Osteocyte (in vitro differentiated cells): ENCODE measurements at regions not wholly inside any gene's neighbourhood (a gene's known extent, or its start where the extent isn't known, plus 50 kb on each side); places are given as distances from the start of the nearest gene placed in this dataset.
"Not testable (repeated sequence)": the region's sequence is repeated elsewhere in the genome, so short reads cannot be mapped to it uniquely, and the experiment has no call there.

Experiments used
- DNase-seq: peaks from one replicate; pipeline ENCODE4 v3.0.0; 2021; ENCODE audit warnings: mixed read lengths; ENCODE audit not compliant: unreplicated experiment; ENCODE audit errors: extremely low spot score
- H3K27ac Mint-ChIP-seq: one replicate; pipeline ENCODE4 v1.8.0; 2021; ENCODE audit warnings: mild to moderate bottlenecking, mixed read lengths; ENCODE audit not compliant: unreplicated experiment
- H3K27me3 Mint-ChIP-seq: one replicate; pipeline ENCODE4 v1.8.0; 2021; ENCODE audit warnings: mixed read lengths; ENCODE audit not compliant: unreplicated experiment
- H3K36me3 Mint-ChIP-seq: one replicate; pipeline ENCODE4 v1.8.0; 2021; ENCODE audit warnings: mixed read lengths; ENCODE audit not compliant: unreplicated experiment
- H3K4me1 Mint-ChIP-seq: one replicate; pipeline ENCODE4 v1.8.0; 2021; ENCODE audit warnings: mixed read lengths; ENCODE audit not compliant: unreplicated experiment
- H3K4me3 Mint-ChIP-seq: one replicate; pipeline ENCODE4 v1.8.0; 2021; ENCODE audit warnings: mild to moderate bottlenecking, moderate library complexity, mixed read lengths; ENCODE audit not compliant: unreplicated experiment
- H3K9me3 Mint-ChIP-seq: one replicate; pipeline ENCODE4 v1.8.0; 2021; ENCODE audit warnings: mixed read lengths; ENCODE audit not compliant: unreplicated experiment
- TF ChIP-seq, protein P1 (sequence below): fragments of 200-600 bp; sonication (generic); IDR thresholded peaks from 2 replicates; pipeline ENCODE4 v1.5.0; 2021; ENCODE audit warnings: antibody characterized with exemption, mild to moderate bottlenecking, moderate library complexity

DNA sequence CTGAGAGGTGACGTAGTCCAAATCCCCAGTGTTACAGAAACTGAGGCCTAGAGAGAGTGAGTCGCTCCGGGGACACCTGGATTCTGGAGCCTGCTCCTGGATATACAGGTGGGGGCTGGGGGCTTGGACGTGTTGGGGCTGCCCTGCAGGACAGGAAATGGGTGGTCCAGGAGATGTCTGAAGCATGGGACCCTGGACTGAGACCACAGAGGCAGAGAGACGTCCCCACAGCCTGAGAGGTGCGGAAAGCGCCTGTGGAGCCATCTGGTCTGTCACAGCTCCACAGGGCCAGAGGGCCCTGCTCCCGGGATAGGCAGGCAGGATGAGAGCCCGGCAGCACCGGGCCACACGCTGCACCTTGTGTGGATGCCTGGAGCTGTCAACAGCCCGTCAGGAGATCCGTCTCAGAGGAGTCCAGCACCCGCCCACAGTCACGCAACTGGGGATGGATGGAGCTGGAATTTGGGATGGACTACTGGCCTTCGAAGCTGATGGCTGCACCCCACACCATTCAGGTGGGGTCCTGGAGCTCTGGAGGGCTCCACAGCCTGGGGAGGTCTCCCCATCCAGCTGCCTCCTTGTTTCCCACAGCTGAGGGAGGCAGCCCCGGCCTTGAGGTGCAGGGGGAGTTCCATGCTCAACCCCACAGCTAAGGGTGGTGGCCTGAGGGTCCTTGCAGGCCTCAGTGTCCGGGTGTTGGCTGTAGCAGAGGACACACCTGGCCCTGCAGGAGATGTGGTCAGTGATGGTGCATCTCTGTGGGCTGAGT lies 303.0 kb downstream of the NDUFA10 start:
- no peak for DNase-seq
- no peaks in the 10 kb centered on the region for H3K36me3 Mint-ChIP-seq
- no peak overlapping the region for H3K4me3 Mint-ChIP-seq

DNA sequence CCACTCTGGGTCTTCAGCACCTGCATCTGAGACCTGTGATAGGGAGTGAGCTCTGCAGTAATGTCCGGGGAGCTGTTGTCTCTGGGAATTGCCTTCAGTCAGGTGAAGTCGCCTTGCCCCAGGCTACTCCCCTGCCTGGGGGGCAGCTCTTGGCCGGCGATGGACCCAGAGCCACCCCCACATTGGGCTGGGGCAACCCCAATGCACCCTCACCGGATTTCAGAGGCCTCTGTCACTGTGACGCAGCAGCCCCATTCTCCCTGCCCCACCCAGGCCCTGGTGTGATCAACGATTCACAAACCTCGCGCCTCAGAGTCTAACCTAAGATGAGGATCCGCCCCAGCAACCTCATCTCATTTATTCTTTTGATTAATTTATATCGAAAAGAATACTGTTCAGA lies 303.6 kb downstream of the NDUFA10 start:
- Mint-ChIP-seq H3K27me3 (no peaks in the 10 kb centered on the region), H3K9me3 (no peaks in the 10 kb centered on the region), H3K36me3 (no peaks in the 10 kb centered on the region), H3K27ac (no peak overlapping the region), H3K4me1 (no peaks in the 10 kb centered on the region), H3K4me3 (no peak overlapping the region)
- TF ChIP-seq, protein P1, sequence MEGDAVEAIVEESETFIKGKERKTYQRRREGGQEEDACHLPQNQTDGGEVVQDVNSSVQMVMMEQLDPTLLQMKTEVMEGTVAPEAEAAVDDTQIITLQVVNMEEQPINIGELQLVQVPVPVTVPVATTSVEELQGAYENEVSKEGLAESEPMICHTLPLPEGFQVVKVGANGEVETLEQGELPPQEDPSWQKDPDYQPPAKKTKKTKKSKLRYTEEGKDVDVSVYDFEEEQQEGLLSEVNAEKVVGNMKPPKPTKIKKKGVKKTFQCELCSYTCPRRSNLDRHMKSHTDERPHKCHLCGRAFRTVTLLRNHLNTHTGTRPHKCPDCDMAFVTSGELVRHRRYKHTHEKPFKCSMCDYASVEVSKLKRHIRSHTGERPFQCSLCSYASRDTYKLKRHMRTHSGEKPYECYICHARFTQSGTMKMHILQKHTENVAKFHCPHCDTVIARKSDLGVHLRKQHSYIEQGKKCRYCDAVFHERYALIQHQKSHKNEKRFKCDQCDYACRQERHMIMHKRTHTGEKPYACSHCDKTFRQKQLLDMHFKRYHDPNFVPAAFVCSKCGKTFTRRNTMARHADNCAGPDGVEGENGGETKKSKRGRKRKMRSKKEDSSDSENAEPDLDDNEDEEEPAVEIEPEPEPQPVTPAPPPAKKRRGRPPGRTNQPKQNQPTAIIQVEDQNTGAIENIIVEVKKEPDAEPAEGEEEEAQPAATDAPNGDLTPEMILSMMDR, result no peak
- peak; percentile 69 for DNase-seq

More for the DNA sequence above, 303.0 kb downstream of the NDUFA10 start:
- TF ChIP-seq, protein P1, result no peak
- Mint-ChIP-seq H3K4me1 (no peaks in the 10 kb centered on the region), H3K27me3 (no peaks in the 10 kb centered on the region), H3K27ac (no peak overlapping the region), H3K9me3 (no peaks in the 10 kb centered on the region)

DNA sequence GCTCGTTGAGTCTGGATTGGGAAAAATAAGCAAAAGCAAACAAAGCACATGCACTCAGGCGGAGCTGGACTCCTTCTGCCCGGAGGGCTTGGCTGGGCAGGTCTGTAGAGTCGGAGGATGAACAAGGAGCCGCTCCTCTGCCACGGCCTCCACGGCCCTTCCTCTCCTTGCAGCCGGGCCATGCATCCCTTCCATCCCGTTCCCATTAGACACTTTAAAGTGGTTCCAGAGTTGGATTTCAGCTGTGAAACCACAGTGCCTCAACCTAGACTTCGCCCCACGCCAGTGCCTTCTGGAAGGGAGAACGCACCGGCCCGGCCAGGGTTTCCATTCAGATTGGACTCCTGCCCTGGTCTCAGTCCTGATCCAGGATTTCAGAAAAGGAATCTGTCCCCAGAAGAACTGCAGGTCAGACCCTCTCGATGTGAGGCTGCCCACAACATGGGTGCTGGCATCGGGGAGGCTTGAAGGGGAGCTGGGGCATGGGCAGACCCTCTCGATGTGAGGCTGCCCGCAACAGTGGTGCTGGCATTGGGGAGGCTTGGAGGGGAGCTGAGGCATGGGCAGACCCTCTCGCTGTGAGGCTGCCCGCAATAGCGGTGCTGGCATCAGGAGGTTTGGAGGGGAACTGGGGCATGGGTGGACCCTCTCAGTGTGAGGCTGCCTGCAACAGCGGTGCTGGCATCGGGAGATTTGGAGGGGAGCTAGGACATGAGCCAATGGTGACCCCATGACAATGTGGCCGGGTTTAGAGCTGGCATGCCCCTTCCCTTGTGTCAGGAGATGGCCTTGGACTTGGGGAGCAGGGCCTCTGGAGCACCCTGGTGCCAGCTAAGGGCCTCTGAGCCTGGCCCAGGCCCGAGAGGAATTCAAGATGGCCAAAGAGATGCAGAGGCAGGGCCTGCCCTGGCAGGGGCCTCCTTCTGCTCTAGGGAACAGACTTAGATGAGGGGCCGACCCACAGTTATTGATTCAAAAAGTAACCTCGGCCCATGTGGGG lies 304.5 kb downstream of the NDUFA10 start:
- TF ChIP-seq, protein P1, result no peak
- DNase-seq, result peak; percentile 79
- Mint-ChIP-seq H3K27me3 (no peaks in the 10 kb centered on the region), H3K27ac (no peak overlapping the region), H3K36me3 (no peaks in the 10 kb centered on the region), H3K4me1 (no peaks in the 10 kb centered on the region), H3K4me3 (no peak overlapping the region), H3K9me3 (no peaks in the 10 kb centered on the region)

DNA sequence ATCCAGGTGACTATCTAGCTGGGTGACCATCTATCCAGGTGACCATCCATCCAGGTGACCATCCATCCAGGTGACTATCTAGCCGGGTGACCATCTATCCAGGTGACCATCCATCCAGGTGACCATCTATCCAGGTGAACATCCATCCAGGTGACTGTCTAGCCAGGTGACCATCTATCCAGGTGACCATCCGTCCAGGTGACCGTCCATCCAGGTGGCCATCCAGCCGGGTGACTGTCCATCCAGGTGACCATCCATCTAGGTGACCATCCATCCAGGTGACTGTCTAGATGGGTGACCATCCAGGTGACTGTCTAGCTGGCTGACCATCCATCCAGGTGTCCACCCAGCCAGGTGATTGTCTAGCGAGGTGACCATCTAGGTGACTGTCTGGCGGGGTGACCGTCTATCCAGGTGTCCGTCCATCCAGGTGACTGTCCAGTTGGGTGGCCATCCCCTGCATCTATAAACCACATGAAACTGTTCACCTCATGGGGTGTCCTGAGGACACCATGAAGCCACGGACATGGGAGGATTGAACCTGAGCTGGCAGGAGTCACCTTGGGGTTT lies 305.3 kb downstream of the NDUFA10 start:
- H3K27ac Mint-ChIP-seq, result no peak overlapping the region
- no peak overlapping the region for H3K4me3 Mint-ChIP-seq
- H3K27me3 Mint-ChIP-seq, result no peaks in the 10 kb centered on the region
- no peaks in the 10 kb centered on the region for H3K9me3 Mint-ChIP-seq
- TF ChIP-seq, protein P1, result no peak
- no peaks in the 10 kb centered on the region for H3K4me1 Mint-ChIP-seq
- H3K36me3 Mint-ChIP-seq, result no peaks in the 10 kb centered on the region
- DNase-seq, result peak; percentile 51

DNA sequence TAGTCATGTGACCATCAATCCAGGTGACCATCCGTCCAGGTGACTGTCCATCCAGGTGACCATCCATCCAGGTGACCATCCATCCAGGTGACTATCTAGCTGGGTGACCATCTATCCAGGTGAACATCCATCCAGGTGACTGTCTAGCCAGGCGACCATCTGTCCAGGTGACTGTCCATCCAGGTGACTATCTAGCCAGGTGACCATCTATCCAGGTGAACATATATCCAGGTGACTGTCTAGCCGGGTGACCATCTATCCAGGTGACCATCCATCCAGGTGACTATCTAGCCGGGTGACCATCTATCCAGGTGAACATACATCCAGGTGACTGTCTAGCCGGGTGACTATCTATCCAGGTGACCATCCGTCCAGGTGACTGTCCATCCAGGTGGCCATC lies 306.2 kb downstream of the NDUFA10 start:
- H3K4me1 Mint-ChIP-seq, H3K36me3 Mint-ChIP-seq, H3K9me3 Mint-ChIP-seq, H3K27ac Mint-ChIP-seq, H3K4me3 Mint-ChIP-seq, H3K27me3 Mint-ChIP-seq: not testable (repeated sequence)
- peak; percentile 62 for DNase-seq
